Osteoblast (primary cell): ENCODE measurements at regions not wholly inside any gene's neighbourhood (a gene's known extent, or its start where the extent isn't known, plus 50 kb on each side); places are given as distances from the start of the nearest gene placed in this dataset.

ENCODE experiments used
- DNase-seq: peaks from one replicate; pipeline ENCODE4 v3.0.0; 2011; ENCODE audit warnings: low spot score, mixed read lengths; ENCODE audit not compliant: insufficient read length; ENCODE audit errors: missing footprints
- H2AFZ ChIP-seq: 2 replicates; pipeline ENCODE4 v1.6.0; 2011; ENCODE audit warnings: mild to moderate bottlenecking, low read length
- H3K27ac ChIP-seq: 2 replicates; pipeline ENCODE4 v1.5.1; 2011; ENCODE audit warnings: mild to moderate bottlenecking, low read depth, low read length, moderate library complexity
- H3K27me3 ChIP-seq: 2 replicates; pipeline ENCODE4 v1.6.0; 2012; ENCODE audit warnings: mild to moderate bottlenecking, control low read depth, inconsistent platforms, low read length, moderate library complexity; ENCODE audit not compliant: insufficient read depth
- H3K36me3 ChIP-seq: 2 replicates; pipeline ENCODE4 v1.5.1; 2011; ENCODE audit warnings: mild to moderate bottlenecking, low read length, control low read depth, moderate library complexity; ENCODE audit not compliant: insufficient read depth
- H3K4me1 ChIP-seq: 2 replicates; pipeline ENCODE4 v1.5.1; 2011; ENCODE audit warnings: mild to moderate bottlenecking, low read length, control low read depth, moderate library complexity; ENCODE audit not compliant: insufficient read depth
- H3K4me2 ChIP-seq: 2 replicates; pipeline ENCODE4 v1.6.0; 2011; ENCODE audit warnings: mild to moderate bottlenecking, low read length; ENCODE audit not compliant: insufficient read depth
- H3K4me3 ChIP-seq: fragments of 200-600 bp; sonication (generic); 3 replicates; pipeline ENCODE4 v1.5.1; 2012; ENCODE audit warnings: mild to moderate bottlenecking, low read length, inconsistent platforms; ENCODE audit not compliant: insufficient read depth
- H3K79me2 ChIP-seq: 2 replicates; pipeline ENCODE4 v1.6.0; 2012; ENCODE audit warnings: mild to moderate bottlenecking, low read length, control low read depth, inconsistent platforms; ENCODE audit not compliant: insufficient read depth
- H3K9me3 ChIP-seq: 2 replicates; pipeline ENCODE4 v1.5.1; 2011; ENCODE audit warnings: low read depth, low read length, control low read depth
- H4K20me1 ChIP-seq: 2 replicates; pipeline ENCODE4 v1.6.0; 2012; ENCODE audit warnings: mild to moderate bottlenecking, low read length, control low read depth; ENCODE audit not compliant: insufficient read depth
- CTCF ChIP-seq: IDR thresholded peaks from 2 replicates; pipeline ENCODE4 v1.5.1; 2011; ENCODE audit warnings: mild to moderate bottlenecking, low read depth, low read length, moderate library complexity; ENCODE audit errors: extremely low read depth

GRCh38 chr3:19595884-19596283 lies 338.1 kb downstream of the EFHB start:
- no peaks in the 10 kb centered on the region for H4K20me1 ChIP-seq
- DNase-seq = no peak
- no peak for TF ChIP-seq CTCF

More at GRCh38 chr3:19595884-19596283, 338.1 kb downstream of the EFHB start:
- no peaks in the 10 kb centered on the region for H3K36me3 ChIP-seq
- no peaks in the 10 kb centered on the region for H3K27me3 ChIP-seq
- no peak overlapping the region for H3K4me3 ChIP-seq
- H3K79me2 ChIP-seq = no peaks in the 10 kb centered on the region
- H3K4me1 ChIP-seq = no peaks in the 10 kb centered on the region
- peaks cover 4% of the 10 kb centered on the region for H3K9me3 ChIP-seq
- no peak overlapping the region for H3K27ac ChIP-seq
- H3K4me2 ChIP-seq = no peak overlapping the region
- H2AFZ ChIP-seq = no peak overlapping the region
